Activated CD8-positive, alpha-beta memory T cell treated with anti-CD3 and anti-CD28 coated beads, Interleukin-2, amount 50 U/mL, for 48 hours (primary cell): ENCODE measurements at regions not wholly inside any gene's neighbourhood (a gene's known extent, or its start where the extent isn't known, plus 50 kb on each side); places are given as distances from the start of the nearest gene placed in this dataset.
"Not testable (repeated sequence)": the region's sequence is repeated elsewhere in the genome, so short reads cannot be mapped to it uniquely, and the experiment has no call there.

Experiments used
- DNase-seq: peaks from one replicate; pipeline ENCODE4 v3.0.0-alpha.2; 2020

DNA sequence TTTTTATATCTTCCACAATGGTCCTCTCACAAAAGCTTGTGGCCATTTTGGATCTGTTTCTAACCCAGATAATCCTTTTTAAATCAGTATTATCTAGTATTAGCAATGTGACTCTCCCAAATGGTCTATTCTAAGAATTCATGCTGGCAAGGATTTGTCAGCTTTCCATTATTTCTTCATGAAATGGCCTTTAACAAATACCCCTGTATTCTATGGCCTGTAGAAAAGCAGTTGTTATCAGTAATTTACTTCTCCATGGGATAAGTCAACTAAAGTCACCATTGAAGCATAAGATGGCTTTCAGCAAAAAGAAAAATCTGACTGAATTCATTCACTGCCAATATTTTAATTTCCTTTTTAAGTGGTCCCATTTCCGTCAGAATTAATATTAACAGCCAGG lies 346.4 kb upstream of the FAM174A start:
- DNase-seq = no peak

DNA sequence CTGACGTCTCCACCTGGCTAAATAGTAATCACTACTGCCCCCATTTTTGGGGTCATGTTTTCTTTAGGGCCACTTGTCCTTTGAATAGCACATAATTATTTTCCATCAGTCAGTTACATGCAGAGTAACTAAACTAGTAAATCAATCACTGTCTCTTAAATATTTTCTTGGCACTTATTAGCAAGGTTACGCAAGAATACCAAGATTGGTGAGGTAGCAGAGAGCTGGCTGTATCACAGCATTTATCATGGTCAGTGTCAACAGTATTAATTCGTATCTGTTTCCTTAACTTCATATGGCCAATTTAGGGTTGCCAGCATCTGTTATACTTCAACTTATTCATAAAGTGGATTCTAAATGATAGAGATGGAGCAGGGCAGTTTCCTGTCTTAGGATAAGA lies 346.8 kb upstream of the FAM174A start:
- DNase-seq = no peak

DNA sequence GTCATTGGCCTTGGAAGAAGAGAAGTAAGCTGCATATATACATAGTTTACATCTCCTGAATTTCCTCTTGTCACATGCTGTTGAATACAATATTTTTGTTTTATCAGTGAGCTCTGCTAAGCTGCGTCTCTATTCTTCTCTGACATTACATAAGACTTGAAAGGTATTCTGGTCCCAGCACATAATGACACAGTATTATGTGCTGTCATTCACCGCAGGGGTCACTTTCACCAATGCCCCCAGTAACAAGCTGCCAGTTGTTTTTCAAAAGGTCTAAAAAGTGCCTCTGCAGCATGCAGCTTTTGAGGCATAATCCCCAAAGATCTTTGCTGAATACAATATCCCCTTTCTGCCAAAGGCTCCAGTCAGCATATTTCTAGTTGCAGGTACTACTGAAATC lies 349.0 kb upstream of the FAM174A start:
- DNase-seq = no peak

DNA sequence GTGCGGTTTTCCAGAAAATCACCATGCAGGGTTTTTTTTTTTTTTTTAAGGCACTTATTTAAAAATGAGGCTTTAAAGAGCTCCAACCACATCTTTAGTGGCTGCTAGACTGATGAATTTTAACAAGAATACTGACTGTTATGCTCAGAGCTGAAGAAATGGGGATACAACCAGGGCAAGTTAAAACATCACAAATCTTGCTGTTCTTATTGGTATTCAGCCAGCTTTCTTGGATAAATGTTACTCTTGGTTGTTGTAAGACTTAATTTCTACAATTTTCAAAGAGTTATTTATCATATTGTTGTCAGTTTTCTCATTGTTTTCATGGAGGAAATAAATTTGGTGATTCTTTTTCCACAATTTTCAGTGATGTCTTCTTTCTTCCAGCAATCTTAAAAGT lies 352.8 kb upstream of the FAM174A start:
- no peak for DNase-seq

DNA sequence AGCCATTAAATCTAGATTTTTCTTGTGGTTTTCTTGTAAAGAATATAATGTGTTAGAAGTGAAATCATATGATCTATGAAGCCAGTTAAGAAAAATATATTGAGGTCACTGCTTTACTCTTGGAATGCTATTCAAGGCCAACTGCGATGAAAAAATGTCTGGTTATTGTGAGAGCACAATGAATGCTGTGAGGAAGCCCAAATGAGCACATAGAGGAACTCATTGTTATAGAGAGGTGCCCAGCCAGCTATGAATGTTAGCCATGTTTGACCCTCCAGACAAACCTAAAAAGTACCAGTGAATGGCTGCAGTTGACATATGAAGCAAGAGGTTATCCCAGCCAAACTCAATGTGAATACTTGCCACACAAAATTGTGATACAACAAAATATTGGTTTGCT lies 359.8 kb upstream of the FAM174A start:
- DNase-seq = no peak

DNA sequence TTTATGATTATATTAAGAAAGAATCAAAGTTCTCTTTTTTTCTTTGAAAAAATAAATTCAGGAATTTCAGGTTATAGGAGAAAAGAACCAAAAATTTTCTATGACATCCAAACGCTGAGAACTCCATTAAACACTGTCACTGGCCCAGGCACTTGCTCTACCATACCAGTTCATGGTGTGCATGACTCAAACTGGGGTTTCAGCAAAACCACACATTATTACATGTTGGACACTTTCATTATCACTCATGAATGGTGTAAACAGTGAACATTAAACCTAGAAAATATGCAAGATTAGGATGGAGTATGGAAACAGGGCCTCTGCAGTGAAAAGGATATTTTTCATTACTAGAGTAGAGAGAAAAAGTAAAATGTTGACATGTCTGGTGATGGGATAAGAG lies 369.9 kb upstream of the FAM174A start:
- DNase-seq = no peak

DNA sequence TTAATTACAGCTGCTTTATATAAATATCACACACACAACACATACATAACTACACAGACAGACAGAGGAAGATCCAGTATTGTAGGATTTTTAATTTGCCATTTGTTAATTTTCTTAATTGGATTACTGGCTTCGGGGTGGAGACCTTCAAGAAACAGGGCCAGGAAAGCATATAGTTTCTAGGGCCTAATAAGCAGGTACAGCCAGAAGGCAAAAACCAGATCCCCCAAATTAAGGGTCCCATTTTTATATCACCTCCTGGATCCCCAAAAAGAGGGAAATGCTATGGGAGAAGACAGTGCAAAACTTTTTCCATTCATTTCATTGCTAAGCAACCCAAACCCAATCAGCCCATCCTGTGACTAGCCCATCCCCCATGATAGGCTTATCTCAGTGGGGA lies 373.3 kb upstream of the FAM174A start:
- no peak for DNase-seq

DNA sequence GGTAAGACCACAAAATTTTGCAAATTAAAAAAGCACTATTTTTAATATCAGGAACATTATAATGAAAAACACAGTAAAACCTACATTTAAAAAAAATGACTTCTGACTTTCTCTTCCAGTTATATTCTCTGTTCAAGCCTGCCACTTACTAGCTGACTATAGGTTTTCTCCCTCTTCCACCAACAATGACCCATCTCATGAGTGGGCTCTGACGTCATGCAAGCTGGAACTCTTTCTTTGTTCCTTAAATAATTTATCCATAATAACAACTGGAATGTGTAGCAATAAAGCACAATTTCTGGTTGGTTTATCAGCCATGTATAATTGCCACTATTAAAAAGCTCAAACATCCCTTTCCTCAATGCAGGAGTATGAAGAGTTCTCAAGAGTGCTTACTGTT lies 378.1 kb upstream of the FAM174A start:
- DNase-seq = no peak

DNA sequence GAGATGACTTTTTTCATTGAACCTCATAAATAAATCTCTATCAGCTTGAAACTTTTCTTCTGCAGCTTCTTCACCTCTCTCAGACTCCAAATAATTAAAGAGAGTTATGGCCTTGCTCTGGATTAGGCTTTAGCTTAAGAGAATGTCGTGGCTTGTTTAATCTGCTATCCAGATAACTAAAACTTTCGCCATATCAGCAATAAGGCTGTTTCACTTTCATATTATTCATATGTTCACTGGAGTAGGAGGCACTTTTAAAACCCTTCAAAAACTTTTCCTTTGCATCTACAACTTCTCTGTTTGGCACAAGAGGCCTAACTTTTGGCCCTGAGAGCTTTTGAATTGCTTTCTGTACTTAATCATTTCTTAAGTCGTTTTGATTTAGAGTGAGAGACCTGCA lies 386.9 kb upstream of the FAM174A start:
- no peak for DNase-seq

DNA sequence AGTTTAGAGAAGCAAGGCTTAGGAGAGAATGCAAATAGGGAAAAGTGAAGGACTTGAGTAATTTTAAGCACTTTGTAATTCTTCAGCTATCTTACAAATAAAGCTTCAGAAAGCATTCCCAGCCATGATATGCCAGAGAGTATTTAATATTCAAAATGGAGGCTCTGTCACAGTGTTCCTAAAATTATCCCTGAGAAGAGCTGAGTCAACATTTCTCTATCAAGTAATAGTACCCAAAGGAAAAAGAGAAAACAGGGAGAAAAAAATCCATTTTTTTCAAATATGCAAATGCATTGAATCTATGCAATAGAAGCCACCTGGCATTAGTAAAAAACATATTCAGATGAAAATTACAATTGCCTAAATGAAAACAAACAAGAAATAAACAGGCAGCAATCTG lies 392.6 kb upstream of the FAM174A start:
- DNase-seq = no peak

DNA sequence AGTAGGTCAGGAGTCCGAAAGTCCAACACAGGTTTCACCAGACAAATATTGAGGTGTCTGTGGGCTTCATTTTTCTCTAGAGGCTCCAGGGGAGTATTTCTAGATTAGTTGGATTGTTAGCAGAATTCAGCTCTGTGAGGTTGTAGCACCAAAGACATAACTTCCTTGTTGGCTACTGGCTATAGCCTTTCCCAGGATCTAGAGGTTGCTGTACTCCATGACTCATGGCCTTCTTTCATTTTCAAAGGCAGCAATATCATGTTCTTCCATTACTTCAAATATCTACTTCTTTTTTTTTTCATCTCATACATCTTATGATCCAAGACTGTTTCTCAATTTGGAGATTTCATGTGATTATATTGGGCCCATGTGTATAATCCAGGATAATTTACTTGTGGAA lies 404.0 kb upstream of the FAM174A start:
- no peak for DNase-seq

DNA sequence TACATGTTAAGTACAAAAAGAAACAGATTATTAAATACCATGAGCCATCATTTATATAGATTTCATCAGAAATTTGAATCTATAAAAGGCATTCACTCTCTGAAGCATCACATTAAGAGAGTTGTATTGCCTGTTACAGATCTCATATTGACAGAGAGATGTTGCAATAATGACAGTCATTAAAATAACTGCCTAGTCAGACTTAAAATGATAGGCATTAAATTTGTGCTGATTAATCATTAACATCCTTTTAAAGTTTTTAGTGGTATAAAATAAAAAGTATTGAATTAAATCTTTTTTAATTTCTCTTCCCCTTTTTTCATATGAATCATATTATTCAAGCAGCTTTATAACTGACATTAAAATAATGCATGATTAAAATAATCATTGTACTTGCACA lies 404.9 kb upstream of the FAM174A start:
- no peak for DNase-seq

DNA sequence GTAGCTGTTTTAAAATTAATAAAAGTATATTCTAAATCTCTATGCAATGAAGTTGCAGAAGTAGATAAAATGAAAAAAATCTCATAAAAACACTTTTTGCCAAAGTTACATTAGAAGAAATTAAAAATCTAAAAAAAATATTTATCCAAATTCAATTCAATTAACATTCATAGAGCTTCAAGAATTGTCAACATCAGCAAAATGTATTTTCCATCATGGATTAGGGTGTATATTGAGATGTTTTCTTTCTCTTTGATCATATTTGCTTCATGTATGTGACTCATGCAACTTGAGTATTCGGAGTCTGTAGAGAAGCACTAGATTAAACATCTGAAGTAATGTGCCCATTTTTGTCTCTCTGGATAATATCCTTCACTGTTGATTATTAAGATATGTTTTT lies 415.3 kb upstream of the FAM174A start:
- DNase-seq = no peak

DNA sequence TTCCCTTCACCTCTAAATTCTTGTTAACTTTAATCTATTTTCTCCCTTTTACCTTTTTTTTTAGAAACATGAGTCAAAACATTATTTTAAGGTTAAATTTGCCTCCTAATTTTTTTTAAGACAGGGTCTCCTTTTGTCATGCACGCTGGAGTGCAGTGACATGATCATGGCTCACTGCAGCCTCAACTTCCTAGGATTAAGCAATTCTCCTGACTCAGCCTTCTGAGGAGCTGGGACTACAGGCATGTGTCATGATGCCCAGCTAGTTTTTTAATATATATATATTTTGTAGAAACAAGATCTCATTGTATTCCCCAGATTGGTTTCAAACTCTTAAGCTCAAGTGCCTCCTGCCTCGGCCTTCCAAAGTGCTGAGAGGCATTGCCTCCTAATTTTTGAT lies 424.7 kb upstream of the FAM174A start:
- DNase-seq = no peak

DNA sequence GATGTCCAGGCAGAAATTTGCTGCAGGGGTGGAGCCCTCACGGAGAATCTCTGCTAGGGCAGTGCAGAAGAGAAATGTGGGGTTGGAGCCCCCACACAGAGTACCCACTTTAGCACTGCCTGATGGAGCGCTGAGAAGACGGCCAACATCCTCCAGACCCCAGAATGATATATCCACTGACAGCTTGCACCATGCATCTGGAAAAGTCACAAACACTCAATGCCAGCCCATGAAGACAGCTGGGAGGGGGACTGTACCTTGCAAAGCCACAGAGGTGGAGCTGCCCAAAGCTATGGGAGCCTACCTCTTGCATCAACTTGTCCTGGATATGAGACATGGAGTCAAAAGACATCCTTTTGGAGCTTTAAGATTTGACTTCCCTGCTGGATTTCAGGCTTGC lies 426.3 kb upstream of the FAM174A start:
- DNase-seq = no peak

DNA sequence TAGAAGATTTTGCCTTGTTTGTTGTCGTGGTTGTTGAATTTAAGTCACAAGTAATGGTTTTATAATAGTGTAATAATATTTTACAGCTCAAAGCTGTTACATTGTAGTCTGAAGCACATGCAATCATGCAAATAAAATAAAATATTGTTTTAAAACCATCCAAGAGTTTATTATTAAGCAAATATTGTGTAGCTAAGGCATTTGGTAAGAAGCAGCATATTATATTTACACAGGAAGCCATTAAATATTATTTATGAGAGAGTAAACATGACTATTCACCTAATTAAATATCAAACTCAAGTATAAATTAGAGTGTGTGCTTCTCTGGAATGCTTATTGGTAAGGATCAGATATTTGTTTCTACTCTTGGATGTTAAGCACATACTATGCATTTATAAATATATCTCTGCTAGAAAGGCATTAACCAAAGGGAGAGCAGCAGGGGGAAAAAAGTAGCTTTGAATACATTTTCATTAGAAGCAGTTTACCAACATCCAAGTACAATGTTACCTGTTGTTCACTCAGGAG lies 431.5 kb upstream of the FAM174A start:
- not testable (repeated sequence) for DNase-seq

DNA sequence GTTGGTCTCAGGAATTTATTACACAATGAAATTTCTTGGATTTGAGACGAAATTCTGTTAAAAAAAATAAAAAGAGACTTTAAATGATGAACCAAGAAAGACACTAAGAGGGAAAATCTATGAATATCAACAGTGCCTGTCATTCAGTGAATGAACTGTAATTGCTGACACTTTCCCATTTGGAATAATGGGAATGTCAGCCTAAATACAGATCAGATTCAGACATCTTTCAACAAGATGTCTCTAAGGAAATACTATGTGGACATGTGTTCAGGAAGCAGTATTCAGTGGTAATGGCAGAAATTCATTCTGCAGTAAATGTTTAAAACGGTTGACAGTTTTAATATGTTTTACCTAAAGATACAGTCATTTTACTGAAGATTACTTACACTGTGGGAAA lies 433.7 kb upstream of the FAM174A start:
- not testable (repeated sequence) for DNase-seq

DNA sequence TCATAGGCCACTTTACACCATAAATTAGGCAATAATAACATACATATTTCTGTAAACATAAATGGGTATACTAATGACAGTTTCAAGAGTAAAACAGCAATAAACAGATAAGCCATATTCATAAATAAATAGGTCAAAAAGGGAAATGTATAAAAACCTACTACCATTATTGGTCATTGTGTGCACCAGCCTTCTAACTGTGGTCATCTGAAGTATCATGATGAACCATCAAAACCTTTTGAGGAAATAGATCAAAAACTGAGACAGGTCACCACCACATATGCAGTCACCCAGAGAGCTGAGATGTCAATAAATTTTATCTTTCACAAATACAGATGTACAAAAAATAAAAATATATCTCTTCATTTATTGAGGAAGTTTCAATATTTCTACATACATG lies 438.8 kb upstream of the FAM174A start:
- DNase-seq = not testable (repeated sequence)

DNA sequence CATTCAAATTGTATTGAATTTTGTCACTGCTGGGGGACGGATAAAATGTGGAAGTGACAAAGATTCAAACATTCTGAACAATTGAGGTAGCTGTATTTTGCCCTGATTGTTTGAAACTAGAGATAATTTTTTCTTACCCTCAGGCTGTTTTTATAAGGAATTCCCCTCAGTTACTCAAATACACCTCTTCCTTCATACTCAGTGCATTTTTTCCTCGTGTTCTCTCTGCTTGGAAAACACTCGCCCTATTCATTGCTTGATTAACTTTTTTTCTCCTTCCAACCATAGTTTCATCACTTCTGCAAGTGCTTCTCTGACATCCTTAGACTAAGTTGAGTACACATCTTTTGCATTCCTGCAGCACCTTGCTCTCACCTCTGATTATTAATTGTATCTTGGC lies 454.5 kb upstream of the FAM174A start:
- DNase-seq = not testable (repeated sequence)

DNA sequence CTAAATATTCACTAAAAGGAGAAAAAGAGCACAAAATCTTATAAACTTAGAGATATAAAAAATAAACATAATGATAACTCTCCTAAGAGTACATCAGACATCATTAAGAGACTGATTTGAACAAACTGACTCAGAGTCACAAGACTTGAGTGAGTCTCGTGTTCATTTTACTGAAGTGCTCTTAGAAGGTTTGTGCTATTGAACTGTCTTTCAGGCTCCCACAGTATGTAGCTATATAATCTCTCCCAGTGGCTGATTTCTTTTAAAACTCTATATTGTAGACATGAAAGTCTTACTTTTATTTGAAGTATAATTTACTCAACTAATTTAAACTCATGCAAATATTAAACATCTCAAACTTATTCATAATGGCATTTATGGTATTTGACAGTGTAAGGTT lies 456.0 kb upstream of the FAM174A start:
- DNase-seq = not testable (repeated sequence)

DNA sequence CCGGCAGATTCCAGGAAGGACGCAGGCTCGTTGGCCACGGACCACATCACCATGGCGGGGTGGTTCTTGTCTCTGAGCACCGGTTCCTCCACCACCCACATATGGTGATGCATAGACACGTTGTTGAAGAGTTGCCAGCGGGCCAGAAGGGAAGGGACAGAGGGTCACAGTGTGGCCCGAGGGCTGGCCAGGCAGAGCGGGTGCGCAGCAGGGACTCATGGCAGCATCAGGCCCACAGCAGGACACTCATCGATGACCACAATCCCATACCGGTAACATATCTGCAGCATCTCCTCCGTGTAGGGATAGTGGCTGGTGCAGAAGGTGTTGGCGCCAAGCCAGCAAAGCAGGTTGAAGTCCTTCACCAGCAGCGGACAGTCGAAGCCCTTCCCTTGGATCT lies 469.2 kb upstream of the FAM174A start:
- DNase-seq = not testable (repeated sequence)

DNA sequence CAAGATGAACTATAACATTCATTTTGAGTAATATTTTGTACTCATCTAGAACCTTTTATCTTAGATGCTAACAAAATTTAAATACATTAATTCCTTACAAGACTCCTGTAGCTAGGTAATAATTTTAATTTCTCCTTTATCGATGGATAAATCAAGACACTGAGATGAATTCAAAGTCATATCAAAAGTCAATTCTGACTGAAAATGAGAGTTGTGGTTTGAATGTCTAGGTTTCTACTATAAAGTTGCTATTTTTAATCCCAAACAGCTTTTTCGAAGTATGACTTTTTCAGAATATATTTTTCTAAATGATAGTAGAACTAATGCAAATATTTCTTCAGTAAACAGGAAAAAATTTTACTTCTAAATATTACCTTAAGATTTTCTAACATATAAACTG lies 491.7 kb upstream of the FAM174A start:
- DNase-seq = no peak

DNA sequence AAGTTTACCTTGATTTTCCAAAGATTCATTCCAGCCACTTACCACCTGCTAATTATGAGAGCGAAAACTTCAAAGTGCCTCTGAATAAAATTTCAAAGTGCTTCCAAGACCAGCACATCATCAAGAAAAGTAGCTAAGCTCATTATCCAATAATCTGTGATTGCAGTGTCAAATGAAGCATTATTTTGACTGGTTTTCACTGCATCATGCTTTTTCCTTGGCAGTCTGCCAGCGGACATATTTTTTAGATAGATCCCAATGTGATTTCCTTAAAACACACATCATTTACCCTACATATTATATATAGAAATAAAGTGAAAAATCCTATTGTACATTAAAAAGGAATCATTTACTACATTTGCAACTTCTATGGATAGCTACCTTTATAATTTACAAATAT lies 508.6 kb upstream of the FAM174A start:
- no peak for DNase-seq

DNA sequence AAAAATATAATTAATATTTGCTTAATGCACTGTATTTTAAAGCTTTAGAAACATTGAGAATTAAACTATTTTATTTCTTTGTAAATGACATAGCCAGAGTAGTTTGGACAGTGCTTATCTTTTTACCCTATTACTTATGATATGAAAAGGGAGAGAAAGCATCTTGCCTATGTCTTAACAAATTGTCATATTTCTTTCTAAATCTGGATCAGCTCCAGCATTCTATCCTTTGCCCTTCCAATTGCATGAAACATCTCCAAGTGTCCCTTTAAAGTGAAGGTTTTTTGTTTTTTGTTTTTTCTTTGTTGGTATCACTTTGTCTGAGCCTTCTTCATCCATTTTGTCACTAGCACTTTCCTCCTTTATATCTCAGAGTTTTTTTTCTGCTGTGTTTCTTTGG lies 511.6 kb upstream of the FAM174A start:
- no peak for DNase-seq

DNA sequence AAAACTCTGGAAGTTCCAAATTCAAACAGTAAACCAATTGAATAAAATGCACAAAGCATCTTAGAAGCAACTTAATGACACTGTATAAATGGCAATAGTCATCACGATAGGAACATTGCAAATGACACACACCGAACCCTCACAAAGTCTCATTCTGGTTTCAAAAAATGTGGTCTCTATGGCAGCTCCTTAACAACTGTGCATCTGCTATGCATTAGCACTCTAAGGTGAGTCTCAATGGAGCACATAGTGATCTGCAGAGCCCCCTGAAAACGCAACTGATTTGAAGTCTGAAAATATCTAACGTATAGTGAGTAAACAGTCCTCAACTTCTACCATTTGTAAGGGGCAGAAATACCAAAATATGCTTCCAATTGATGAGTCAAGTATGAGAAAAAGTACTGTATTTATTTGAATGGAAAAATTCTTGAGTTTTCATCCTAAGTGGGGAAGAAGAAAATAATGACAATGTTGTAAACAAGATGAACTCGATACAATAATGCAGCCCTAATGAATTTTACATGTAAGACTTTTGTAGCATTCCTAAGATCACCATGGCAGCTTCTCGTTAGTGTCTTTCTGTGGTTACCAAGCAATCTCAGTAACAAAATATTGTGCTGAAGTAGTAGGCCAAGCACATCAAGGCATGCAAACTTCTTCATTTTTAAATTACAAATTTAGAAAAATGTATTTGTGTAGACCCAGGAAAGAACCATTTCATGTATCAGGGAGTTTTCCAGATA lies 517.5 kb upstream of the FAM174A start:
- DNase-seq = no peak
